Heart left ventricle (tissue), 16 donors: ENCODE measurements at regions not wholly inside any gene's neighbourhood (a gene's known extent, or its start where the extent isn't known, plus 50 kb on each side); places are given as distances from the start of the nearest gene placed in this dataset.

Experiments
- ATAC-seq, 4 donors: fragments of 200-7000 bp; cut with Tn5 transposase; one replicate each; pipeline ENCODE4 v1.9.1; 2020 to 2022; ENCODE audit warnings: moderate library complexity in 4 of 4, mild to moderate bottlenecking in 3 of 4, moderate number of reproducible peaks in 1 of 4
- DNase-seq, 5 donors: peaks; one replicate each; pipeline ENCODE4 v3.0.0-alpha.2; 2020
- H3K27ac ChIP-seq, 12 donors: fragments of 200-600 bp; sonication (generic) in 4 of 12; one replicate each; pipeline versions ENCODE4 v1.5.0 to v1.8.0; 2016 to 2022; ENCODE audit warnings: mild to moderate bottlenecking in 2 of 12
- H3K27me3 ChIP-seq, 9 donors: fragments of 200-600 bp; sonication (generic) in 2 of 9; one replicate each; pipeline versions ENCODE4 v1.5.1 to v1.8.0; 2016 to 2022; ENCODE audit warnings: mild to moderate bottlenecking in 3 of 9
- H3K36me3 ChIP-seq, 9 donors: fragments of 200-600 bp; sonication (generic) in 2 of 9; one replicate each; pipeline versions ENCODE4 v1.5.0 to v1.8.0; 2018 to 2022; ENCODE audit warnings: mild to moderate bottlenecking in 2 of 9
- H3K4me1 ChIP-seq, 12 donors: fragments of 200-600 bp; sonication (generic) in 4 of 12; one replicate each; pipeline versions ENCODE4 v1.5.0 to v1.8.0; 2016 to 2022; ENCODE audit warnings: mild to moderate bottlenecking in 3 of 12
- H3K4me3 ChIP-seq, 12 donors: fragments of 200-600 bp; sonication (generic) in 4 of 12; one replicate each; pipeline versions ENCODE4 v1.5.0 to v1.8.0; 2017 to 2022; ENCODE audit warnings: mild to moderate bottlenecking in 9 of 12, moderate library complexity in 4 of 12
- H3K9me3 ChIP-seq, 12 donors: fragments of 200-600 bp; sonication (generic) in 4 of 12; one replicate each; pipeline versions ENCODE4 v1.5.0 to v1.8.0; 2016 to 2022; ENCODE audit warnings: mild to moderate bottlenecking in 1 of 12
- CTCF ChIP-seq, 12 donors: fragments of 200-600 bp; sonication (generic) in 4 of 12; IDR thresholded peaks; one replicate each; pipeline versions ENCODE4 v1.5.0 to v1.8.0; 2018 to 2022; ENCODE audit warnings: antibody characterized with exemption in 12 of 12, mild to moderate bottlenecking in 5 of 12
- POLR2A ChIP-seq, 2 donors: fragments of 450-650 bp; IDR thresholded peaks; one replicate each; pipeline ENCODE4 v1.6.1; 2017; ENCODE audit warnings: antibody characterized with exemption in 2 of 2, mild to moderate bottlenecking in 2 of 2, moderate library complexity in 2 of 2
- WGBS, 4 donors: extraction: QIAGEN DNeasy Blood & Tissue Kit in 2 of 4; methylation state at CpG; one replicate each; pipeline versions ENCODE4 v1.1.5 to v1.1.7; 2013 to 2018; 5-methylcytosine and 5-hydroxymethylcytosine counted together
- intact Hi-C, 10 donors: fragments of 100-400 bp; cut with DNase I; formaldehyde crosslinking; loops; one replicate each; pipeline versions ENCODE4 v1.11.1 to v1.14.2; 2022
- donor health status: ischemic (EF 13 %, LVEDD 7.1; RV severe dilation, severe dysfunction).
- donor health status: healthy with polysubstance abuse.
- donor health status: DM: no; HTN: yes; CAD: no.
- donor health status: DM: no; HTN: no; CAD: no.
- donor health status: ischemic (EF 25% LVEDD 6.9; RV normal size, moderate dysfunction).
- donor health status: ischemic (EF 25% LVEDD 5.7; RV mildly dilated, moderate dysfunction).
- donor health status: healthy.
- donor health status: DM: yes; HTN: yes; CAD: no.
- donor health status: ischemic (EF 35%, LVEDD 5.7; RV mildly dilated, moderate dysfunction).
- donor health status: nonischemic (EF 11% LVEDD 7.7; RV severe dilation, severe dysfunction).
- donor health status: DM: yes; HTN: yes; CAD: no.
- donor health status: PGD.
- donor health status: ischemic (EF 29% LVEDD 5.4; RV normal size, mild dysfunction).
- donor health status: nonischemic (EF 23%, LVEDD 6.1; RV moderate dilation, normal function).

- WGBS, 4 donors = 43 to 90% (median 47%) methylated on average over 2 of the region's 2 CpGs
- intact Hi-C loops = loop anchor here in 1 of 10 donors (10.0 kb wide), 1 partner anchor 73 kb away; no protein-coding TSS in a partner anchor
- no peak overlapping the region for H3K4me3 ChIP-seq
- no peaks in the 10 kb centered on the region for H3K4me1 ChIP-seq
- H3K27ac ChIP-seq = no peak overlapping the region
- no peak for TF ChIP-seq POLR2A (IDR thresholded peaks at IDR 0.05)
- no peak for TF ChIP-seq CTCF (IDR thresholded peaks at IDR 0.05)
- no peaks in the 10 kb centered on the region for H3K36me3 ChIP-seq
- no peaks in the 10 kb centered on the region for H3K9me3 ChIP-seq
- no peaks in the 10 kb centered on the region for H3K27me3 ChIP-seq
- ATAC-seq = no peak
- DNase-seq = no peak
These were observed 106.6 kb upstream of the IRX6 start for GRCh38 chr16:55217392-55217791.

- H3K27me3 ChIP-seq = no peaks in the 10 kb centered on the region
- intact Hi-C loops = no loop called here
- H3K9me3 ChIP-seq = peaks cover 0 to 14% (median 0%) of the 10 kb centered on the region in 12 donors
- no peaks in the 10 kb centered on the region for H3K36me3 ChIP-seq
- no peak overlapping the region for H3K4me3 ChIP-seq
- 73 to 85% (median 80%) methylated on average over 3 of the region's 3 CpGs for WGBS, 4 donors
- DNase-seq (no peak), ATAC-seq (no peak)
- TF ChIP-seq CTCF (IDR thresholded peaks at IDR 0.05) (no peak), POLR2A (IDR thresholded peaks at IDR 0.05) (no peak)
- H3K4me1 ChIP-seq = no peaks in the 10 kb centered on the region
- H3K27ac ChIP-seq = no peak overlapping the region
These were observed 102.2 kb upstream of the IRX6 start for GRCh38 chr16:55221836-55222235.

GRCh38 chr16:55222486-55222885 lies 101.5 kb upstream of the IRX6 start:
- Histone ChIP-seq H3K4me3 (no peak overlapping the region), H3K36me3 (no peaks in the 10 kb centered on the region), H3K4me1 (no peaks in the 10 kb centered on the region), H3K27me3 (peaks cover 0 to 6% (median 0%) of the 10 kb centered on the region in 9 donors), H3K9me3 (peaks cover 0 to 14% (median 0%) of the 10 kb centered on the region in 12 donors), H3K27ac (no peak overlapping the region)
- ATAC-seq (no peak), DNase-seq (no peak)
- TF ChIP-seq CTCF (IDR thresholded peaks at IDR 0.05) = no peak
- TF ChIP-seq POLR2A (IDR thresholded peaks at IDR 0.05) = no peak
- 68 to 78% (median 70%) methylated on average over 7 of the region's 7 CpGs for WGBS, 4 donors
- intact Hi-C loops = no loop called here

GRCh38 chr16:55225972-55226542 lies 97.9 kb upstream of the IRX6 start:
- peaks cover 0 to 12% (median 0%) of the 10 kb centered on the region in 9 donors for H3K27me3 ChIP-seq
- no peaks in the 10 kb centered on the region for H3K4me1 ChIP-seq
- 67 to 79% (median 73%) methylated on average over 5 of the region's 5 CpGs for WGBS, 4 donors
- no peak overlapping the region for H3K27ac ChIP-seq
- intact Hi-C loops = no loop called here
- no peak overlapping the region for H3K4me3 ChIP-seq
- no peak for DNase-seq
- peaks cover 0 to 14% (median 0%) of the 10 kb centered on the region in 12 donors for H3K9me3 ChIP-seq
- no peak for ATAC-seq
- TF ChIP-seq POLR2A (IDR thresholded peaks at IDR 0.05) (no peak), CTCF (IDR thresholded peaks at IDR 0.05) (no peak)
- no peaks in the 10 kb centered on the region for H3K36me3 ChIP-seq
